ENCODE measurements at regions not wholly inside any gene's neighbourhood (a gene's known extent, or its start where the extent isn't known, plus 50 kb on each side); places are given as distances from the start of the nearest gene placed in this dataset.

- ATAC-seq, result no peak
- no peak overlapping the region for H3K27ac Mint-ChIP-seq
- peaks cover 100% of the 10 kb centered on the region for H3K27me3 Mint-ChIP-seq (ENCODE audit: low read depth)
- no peak overlapping the region for H3K4me3 Mint-ChIP-seq
- CTCF ChIA-PET, result no interaction called here
- no peaks in the 10 kb centered on the region; the same call in 1 of the 2 replicates for H3K9me3 Mint-ChIP-seq
- no peak for DNase-seq (ENCODE audit: low spot score)
- POLR2A ChIA-PET, result no interaction called here
- TF ChIP-seq ATF6 (CRISPR knock-in tag; IDR thresholded peaks at IDR 0.05), result no peak
- TF ChIP-seq CREM (CRISPR knock-in tag; IDR thresholded peaks at IDR 0.05), result no peak
- H3K4me1 Mint-ChIP-seq, result peaks cover 11% of the 10 kb centered on the region
- H3K36me3 Mint-ChIP-seq, result no peaks in the 10 kb centered on the region
Measured at GRCh38 chr6:37766717-37767116, 52.8 kb upstream of the ZFAND3 start.

- POLR2A ChIA-PET, result interaction anchor here (0.9 to 1.3 kb wide), 2 partner anchors 18 to 60 kb away, joined by 3 to 7 read pairs; no protein-coding TSS in a partner anchor
- TF ChIP-seq USF2 (CRISPR knock-in tag; IDR thresholded peaks at IDR 0.05), result no peak
- TF ChIP-seq TEAD4 (CRISPR knock-in tag; IDR thresholded peaks at IDR 0.05), result no peak
- no peak for TF ChIP-seq ATF3 (CRISPR knock-in tag; conservative IDR thresholded peaks at IDR 0.05)
- TF ChIP-seq ZNF317 (CRISPR knock-in tag; IDR thresholded peaks at IDR 0.05; ENCODE audit: borderline replicate concordance, low read depth), result no peak
- no peak for TF ChIP-seq ZNF232 (CRISPR knock-in tag; IDR thresholded peaks at IDR 0.05)
- Mint-ChIP-seq H3K27me3 (ENCODE audit: low read depth) (peaks cover 100% of the 10 kb centered on the region), H3K9me3 (no peaks in the 10 kb centered on the region; the same call in 1 of the 2 replicates), H3K36me3 (no peaks in the 10 kb centered on the region), H3K4me3 (no peak overlapping the region), H3K4me1 (peaks cover 11% of the 10 kb centered on the region), H3K27ac (no peak overlapping the region)
- no peak for ATAC-seq
- DNase-seq (ENCODE audit: low spot score), result no peak
- CTCF ChIA-PET, result interaction anchor here (0.6 to 1.0 kb wide), 3 partner anchors 20 to 64 kb away, joined by 3 to 4 read pairs (median 3); no protein-coding TSS in a partner anchor
Measured at GRCh38 chr6:37765182-37765775, 54.2 kb upstream of the ZFAND3 start.

GRCh38 chr6:37763413-37763812, 56.1 kb upstream of the ZFAND3 start:
- H3K4me1 Mint-ChIP-seq, result peaks cover 11% of the 10 kb centered on the region
- no peaks in the 10 kb centered on the region for H3K9me3 Mint-ChIP-seq
- DNase-seq (ENCODE audit: low spot score) (no peak), ATAC-seq (no peak)
- H3K4me3 Mint-ChIP-seq, result no peak overlapping the region
- H3K27ac Mint-ChIP-seq, result no peak overlapping the region
- no peaks in the 10 kb centered on the region for H3K36me3 Mint-ChIP-seq
- CTCF ChIA-PET, result interaction anchor here (1.2 kb wide), 1 partner anchor 21 kb away, joined by 3 read pairs; no protein-coding TSS in a partner anchor
- H3K27me3 Mint-ChIP-seq (ENCODE audit: low read depth), result peaks cover 100% of the 10 kb centered on the region
- TF ChIP-seq FOXP4 (CRISPR knock-in tag; IDR thresholded peaks at IDR 0.05), result no peak
- no peak for TF ChIP-seq ATF3 (CRISPR knock-in tag; conservative IDR thresholded peaks at IDR 0.05)
- no peak for TF ChIP-seq FOXP1 (CRISPR knock-in tag; IDR thresholded peaks at IDR 0.05; ENCODE audit: borderline replicate concordance)
- POLR2A ChIA-PET, result no interaction called here

GRCh38 chr6:37762806-37763205, 56.7 kb upstream of the ZFAND3 start:
- CTCF ChIA-PET, result interaction anchor here (0.6 to 2.0 kb wide), 4 partner anchors 20 to 97 kb away, joined by 3 to 6 read pairs (median 4); no protein-coding TSS in a partner anchor
- Mint-ChIP-seq H3K27me3 (ENCODE audit: low read depth) (peaks cover 100% of the 10 kb centered on the region), H3K9me3 (no peaks in the 10 kb centered on the region), H3K4me3 (no peak overlapping the region), H3K27ac (no peak overlapping the region), H3K36me3 (no peaks in the 10 kb centered on the region), H3K4me1 (peaks cover 11% of the 10 kb centered on the region)
- DNase-seq (ENCODE audit: low spot score) (no peak), ATAC-seq (no peak)
- POLR2A ChIA-PET, result no interaction called here
- TF ChIP-seq GRHL2 (CRISPR knock-in tag; IDR thresholded peaks at IDR 0.05; ENCODE audit: insufficient replicate concordance, severe bottlenecking) (no peak), IRF2 (CRISPR knock-in tag; IDR thresholded peaks at IDR 0.05; ENCODE audit: borderline replicate concordance, low read depth) (no peak), ZNF263 (CRISPR knock-in tag; IDR thresholded peaks at IDR 0.05; ENCODE audit: low read depth) (no peak), ZNF219 (CRISPR knock-in tag; IDR thresholded peaks at IDR 0.05; ENCODE audit: borderline replicate concordance) (no peak), FOXP4 (CRISPR knock-in tag; IDR thresholded peaks at IDR 0.05) (no peak), ATF3 (CRISPR knock-in tag; conservative IDR thresholded peaks at IDR 0.05) (no peak), AFF4 (CRISPR knock-in tag; IDR thresholded peaks at IDR 0.05; ENCODE audit: borderline replicate concordance) (no peak)

Measured in WTC11 (cell line).